LNCAP (cell line): ENCODE measurements at regions not wholly inside any gene's neighbourhood (a gene's known extent, or its start where the extent isn't known, plus 50 kb on each side); places are given as distances from the start of the nearest gene placed in this dataset.

Source experiments
- CTCF ChIP-seq: fragments of 450-650 bp; IDR thresholded peaks from 2 replicates; pipeline ENCODE4 v1.5.1; 2017; ENCODE audit warnings: mild to moderate bottlenecking

DNA sequence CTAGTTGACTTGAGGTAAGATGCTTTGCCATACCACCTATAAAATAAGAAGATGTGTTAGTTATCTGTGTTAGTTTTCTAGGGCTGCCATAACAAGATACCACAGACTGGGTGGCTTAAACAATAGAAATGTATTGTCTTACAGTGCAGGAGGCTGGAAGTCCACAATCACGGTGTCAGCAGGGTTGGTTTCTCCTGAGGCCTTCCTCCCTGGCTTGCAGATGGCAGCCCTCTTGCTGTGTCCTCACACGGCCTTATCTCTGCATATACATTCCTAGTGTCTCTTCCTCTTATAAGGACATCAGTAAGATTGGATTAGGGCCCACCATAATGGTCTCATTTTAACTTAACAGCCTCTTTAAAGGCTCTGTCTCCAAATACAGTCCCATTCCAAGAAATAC, 192.1 kb downstream of the GATA3 start:
- no peak for TF ChIP-seq CTCF

DNA sequence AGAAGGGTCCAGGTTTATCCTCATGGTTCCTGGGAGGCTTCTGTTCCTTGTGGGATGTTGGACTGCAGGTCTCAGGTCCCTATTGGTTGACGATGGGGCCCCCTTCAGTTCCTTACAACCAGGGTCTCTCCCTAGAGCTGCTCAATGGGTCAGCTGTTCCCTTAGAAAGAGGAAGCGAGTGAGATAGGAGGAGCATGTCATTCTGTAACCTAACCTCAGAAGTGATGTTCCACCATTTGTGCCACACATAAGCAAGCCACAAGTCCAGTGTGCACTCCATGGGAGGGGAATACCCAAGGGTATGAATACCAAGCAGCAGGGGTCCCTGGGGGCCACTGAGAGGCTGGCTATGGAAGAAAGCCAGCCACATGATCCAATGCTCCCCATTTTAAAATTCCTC, 192.7 kb downstream of the GATA3 start:
- no peak for TF ChIP-seq CTCF

DNA sequence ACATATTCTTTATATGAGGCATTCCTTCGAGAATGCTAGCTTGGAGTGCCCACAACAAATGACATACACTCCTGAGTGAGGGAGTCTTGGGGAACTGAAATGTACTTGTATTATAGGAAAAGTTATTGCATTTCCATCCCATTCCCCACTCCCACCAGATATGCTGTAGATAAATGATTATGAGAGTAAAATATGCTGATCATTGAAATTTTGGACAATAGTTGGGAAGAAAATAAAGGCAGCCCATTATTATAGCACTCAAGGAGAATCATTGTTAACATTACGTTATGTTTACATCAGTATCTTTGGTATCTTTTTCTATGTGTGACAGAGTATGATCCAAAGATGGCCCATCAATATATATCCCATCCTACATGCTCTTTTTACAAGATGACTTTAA, 194.4 kb downstream of the GATA3 start:
- no peak for TF ChIP-seq CTCF

DNA sequence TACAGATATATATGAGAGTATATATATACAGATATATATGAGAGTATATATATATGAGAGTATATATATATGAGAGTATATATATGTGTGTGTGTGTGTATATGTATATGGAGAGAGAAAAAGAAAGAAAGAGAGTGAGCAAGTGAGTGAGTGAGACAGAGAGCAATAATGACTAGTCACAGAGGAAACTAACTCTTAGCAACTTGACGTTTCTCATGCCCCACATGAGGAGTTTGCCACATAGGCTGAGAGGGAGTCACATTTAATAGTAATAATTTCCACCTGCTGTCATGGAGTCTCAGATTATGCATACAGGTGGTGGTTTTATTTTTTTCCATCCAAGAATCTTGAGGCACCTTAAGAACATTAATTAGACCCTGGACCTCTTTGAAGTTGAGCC, 199.9 kb downstream of the GATA3 start:
- TF ChIP-seq CTCF: no peak

GRCh38 chr10:8255301-8255700, 200.8 kb downstream of the GATA3 start:
- no peak for TF ChIP-seq CTCF

DNA sequence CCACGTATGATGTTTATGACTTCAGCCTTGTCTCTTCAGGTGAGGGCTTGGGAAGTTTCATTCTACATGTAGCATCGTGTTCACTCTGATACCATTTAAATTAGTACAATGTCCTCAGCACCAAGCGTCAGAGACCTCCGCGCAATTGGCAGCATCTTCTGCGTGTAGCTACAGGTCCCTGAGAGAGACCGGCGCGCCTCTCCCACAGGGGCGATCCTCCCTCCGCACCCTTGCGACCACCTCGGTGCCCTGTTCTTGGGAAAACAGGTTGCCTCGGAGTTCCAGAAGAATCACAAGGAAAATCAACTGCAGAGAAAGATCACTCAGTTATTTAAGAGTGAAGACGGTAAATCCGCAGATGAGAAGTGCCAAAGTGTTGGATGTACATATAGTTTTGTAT, 206.2 kb downstream of the GATA3 start:
- no peak for TF ChIP-seq CTCF

DNA sequence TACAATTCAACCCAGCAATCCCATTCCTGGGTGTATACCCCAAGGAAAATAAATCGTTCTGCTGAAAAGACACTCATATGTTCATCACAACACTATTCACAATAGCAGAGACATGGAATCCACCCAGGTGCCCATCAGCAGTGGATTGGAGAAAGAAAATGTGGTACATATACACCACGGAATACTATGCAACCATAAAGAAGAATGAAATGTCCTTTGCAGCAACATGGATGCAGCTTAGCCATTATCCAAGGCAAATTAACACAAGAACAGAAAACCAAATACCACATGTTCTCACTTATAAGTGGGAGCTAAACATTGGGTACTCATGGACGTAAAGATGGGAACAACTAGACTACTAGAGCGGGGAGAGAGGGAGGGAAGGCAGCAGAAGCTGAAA, 207.8 kb downstream of the GATA3 start:
- no peak for TF ChIP-seq CTCF

- no peak for TF ChIP-seq CTCF
These were observed 215.5 kb downstream of the GATA3 start for GRCh38 chr10:8269976-8270375.
